CD4-positive, alpha-beta T cell treated with Interleukin-6 for 4 hours (primary cell): ENCODE measurements at regions not wholly inside any gene's neighbourhood (a gene's known extent, or its start where the extent isn't known, plus 50 kb on each side); places are given as distances from the start of the nearest gene placed in this dataset.
"Not testable (repeated sequence)": the region's sequence is repeated elsewhere in the genome, so short reads cannot be mapped to it uniquely, and the experiment has no call there.

ENCODE experiments used
- DNase-seq: peaks from one replicate; pipeline ENCODE4 v3.0.0-alpha.2; 2020; ENCODE audit warnings: mixed read lengths

DNA sequence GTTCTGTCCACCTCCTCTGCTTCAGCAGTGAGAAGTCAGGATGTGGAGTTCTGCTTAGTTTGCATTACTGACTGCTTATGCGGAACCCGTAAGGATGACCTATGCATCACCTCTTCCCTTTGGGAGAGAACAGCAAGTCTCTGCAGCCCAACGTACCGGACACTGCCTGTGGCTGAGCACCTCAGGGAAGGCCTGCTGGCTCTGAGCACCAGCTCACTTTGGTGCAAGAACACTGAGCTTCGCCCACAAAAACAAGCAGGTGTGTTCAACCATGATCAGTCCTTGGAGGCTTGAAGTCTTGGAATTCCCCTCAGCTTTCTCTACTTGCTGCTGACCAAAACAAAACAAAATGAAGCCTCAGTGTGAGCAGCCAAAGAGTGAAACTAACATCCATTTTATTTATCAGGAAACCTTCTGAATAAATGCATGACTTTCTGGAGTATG is 52.7 kb upstream of the NCK2 start:
- no peak for DNase-seq

DNA sequence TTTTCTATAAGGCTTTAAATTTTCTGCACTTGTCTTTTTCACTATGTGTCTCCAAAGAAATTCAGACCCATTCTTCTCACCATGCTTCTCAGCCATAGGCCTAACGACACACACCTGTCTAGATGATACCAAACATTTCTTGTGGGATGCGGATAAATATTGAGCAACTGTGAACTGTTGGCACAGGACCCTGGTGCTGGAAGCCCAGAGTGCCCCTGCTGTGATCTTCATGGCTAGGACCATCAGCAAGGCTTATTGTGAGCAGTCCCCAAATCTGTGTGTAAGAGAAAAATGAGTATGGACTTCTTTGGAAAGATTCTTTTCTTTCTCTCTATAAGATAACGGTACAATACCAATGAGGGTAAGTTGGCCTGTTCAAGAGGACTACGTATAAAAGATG is 54.1 kb upstream of the NCK2 start:
- DNase-seq, result no peak

GRCh38 chr2:105689484-105689883 is 55.2 kb upstream of the NCK2 start:
- DNase-seq, result no peak

DNA sequence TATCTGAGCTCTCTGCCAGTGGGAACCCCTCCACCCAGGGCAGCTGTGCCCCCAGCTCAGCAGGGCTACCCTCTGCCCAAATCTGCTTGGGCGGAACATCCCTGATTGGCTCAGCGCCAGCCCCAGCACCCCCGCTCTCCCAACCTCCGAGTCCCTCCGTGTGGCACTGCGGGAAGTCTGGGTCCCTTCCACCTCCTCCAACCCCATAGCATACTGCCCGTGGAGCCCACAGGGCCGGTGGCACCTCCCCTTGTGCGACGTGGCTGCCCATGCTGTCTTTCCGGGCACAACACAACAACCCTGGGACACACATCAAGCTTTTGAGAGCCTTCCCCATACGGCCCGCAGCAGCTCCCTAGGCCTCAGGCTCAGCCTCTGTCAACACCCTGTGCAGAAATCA is 55.8 kb upstream of the NCK2 start:
- no peak for DNase-seq

DNA sequence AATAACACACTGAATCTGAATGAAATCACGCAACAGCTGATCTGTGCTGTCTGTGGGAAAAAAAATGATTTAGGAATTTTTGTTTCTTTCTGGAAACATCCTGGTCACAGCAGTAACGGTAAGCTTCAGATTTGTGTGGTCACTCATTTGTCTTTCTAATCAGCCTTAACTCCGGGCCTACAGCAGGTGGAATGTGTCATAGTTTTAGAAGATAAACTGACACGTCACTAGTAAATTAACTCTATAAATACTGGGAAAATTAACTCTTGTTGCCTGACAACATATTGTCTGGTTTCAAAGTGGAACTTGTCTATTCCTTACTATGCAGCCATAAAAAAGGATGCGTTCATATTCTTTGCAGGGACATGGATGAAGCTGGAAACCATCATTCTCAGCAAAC is 58.1 kb upstream of the NCK2 start:
- no peak for DNase-seq

DNA sequence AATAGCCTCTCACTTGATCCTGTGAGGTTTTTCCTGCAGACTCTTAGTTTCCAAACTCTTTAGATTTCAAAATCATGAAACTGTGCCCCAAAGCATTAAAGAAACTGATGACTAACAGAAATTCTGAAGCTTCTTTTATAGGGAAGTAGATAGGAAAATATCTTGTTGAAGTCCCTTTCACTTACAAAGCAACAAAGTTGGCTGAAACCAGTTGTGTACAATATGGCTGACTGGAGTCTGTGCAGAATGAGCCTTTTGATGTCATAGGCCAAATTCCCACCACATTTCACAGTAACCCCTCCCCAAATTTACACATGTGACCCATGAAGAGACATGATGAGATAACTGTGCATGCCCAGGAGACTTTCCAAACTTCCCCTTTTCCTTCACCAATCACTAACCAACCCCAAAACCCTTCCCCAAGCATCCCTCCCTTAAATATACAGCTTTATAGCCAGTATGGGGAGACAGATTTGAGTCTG is 61.7 kb upstream of the NCK2 start:
- DNase-seq, result no peak

DNA sequence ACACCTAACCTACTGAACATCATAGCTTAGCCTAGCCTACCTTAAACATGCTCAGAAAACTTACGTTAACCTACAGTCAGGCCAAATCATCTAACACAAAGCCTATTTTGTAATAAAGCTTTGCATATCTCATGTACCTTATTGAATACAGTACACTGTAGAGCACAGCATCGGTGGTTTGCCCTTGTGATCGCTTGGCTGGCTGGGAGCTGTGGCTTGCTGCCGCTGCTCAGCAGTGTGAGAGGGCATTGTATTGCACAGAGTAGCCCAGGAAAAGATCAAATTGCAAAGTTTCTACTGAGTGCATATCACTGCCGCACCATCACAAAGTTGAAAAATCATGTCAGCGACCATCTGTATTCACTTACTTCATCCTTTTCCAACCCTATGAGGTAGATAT is 62.3 kb upstream of the NCK2 start:
- no peak for DNase-seq

- no peak for DNase-seq
Observed at GRCh38 chr2:105681927-105682326, 62.8 kb upstream of the NCK2 start.

DNA sequence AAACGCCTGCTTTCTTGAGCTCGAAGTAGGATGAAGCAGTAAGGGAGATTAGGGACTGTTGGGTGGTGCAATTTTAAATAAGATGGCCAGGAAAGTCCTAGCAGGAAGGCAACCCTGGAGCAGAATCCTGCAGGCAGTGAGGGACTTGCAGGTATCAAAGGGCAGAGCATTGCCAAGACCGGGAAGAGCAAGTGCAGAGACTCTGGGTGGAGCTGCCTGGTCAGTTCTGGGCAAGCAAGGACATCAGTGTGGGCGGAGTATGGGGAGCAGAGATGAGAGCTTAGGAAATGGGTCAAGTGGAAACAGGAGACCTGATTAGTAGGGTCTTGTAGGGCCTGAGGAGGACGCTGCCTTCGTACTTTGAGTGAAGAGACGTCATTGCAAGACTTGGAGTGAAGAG is 64.4 kb upstream of the NCK2 start:
- no peak for DNase-seq

DNA sequence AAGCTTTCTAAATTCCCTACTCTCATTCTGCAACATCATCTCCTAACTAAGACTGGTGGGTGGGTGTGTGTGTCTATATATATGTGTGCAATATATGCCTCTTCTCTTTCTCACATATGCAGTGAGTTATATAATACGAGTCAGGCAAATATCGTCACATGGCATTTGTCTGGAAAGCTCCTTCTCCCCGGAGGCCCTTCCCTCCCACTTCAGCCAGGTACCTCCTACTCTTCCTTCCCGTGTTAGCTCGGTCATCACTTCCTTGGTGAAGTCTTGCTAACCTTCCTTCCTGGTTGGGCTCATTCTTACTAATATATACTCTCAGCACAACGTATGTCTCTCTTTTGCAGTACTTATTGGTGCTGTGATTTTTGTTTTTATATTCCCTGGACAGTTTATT is 66.4 kb upstream of the NCK2 start:
- DNase-seq, result no peak

- no peak for DNase-seq
Observed at GRCh38 chr2:105677901-105678300, 66.8 kb upstream of the NCK2 start.

DNA sequence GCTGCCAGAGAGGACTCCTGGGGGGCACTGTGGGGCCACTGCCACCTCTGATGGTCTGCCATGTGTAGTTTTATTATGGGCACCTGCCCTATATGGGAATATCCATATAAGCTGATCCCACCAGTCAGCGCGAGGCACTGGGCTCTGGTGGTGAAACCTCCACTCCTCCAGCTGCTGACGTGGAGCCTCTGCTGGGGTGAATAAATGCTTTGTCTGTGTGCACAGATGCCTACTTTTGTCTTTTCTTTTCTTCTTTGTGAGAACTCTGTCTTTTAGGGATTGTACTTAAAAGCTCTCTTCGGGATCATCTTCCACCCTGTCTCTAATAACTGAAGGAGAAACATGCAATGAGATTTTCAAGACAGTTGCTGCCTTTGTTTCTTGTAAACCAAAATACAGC is 68.9 kb upstream of the NCK2 start:
- DNase-seq, result no peak

DNA sequence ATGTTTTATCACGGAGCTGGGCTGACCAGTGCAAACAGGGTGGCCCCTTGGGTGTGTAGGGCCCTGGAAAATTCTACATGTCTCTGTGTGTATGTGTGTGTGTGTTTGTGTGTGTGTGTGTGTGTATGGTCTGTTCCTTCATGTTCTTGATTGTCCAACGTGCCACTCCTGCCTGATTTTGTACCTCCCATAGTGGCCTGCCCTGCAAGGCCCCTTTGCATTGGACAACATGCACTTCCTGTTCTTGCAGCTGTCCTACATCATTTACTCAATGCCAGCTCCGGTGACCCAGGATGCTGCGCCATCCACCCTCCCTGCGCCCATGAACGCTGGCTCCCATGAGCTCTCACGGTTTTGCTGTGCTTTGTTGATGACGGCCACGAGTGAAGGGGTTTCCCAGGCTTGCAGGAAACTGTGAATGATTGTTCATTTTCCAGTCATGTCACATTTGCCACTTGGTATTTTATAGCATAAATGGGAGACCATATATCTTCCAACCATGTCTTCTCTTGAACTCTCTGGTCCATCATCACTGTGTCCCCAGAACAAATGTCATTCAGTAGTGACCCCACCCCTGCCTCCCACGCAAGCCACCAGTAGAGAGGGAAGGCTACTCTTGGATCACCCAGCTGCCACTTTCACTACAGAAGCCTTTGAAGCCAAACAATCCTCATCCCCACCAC is 69.7 kb upstream of the NCK2 start:
- no peak for DNase-seq

- no peak for DNase-seq
Observed at GRCh38 chr2:105674401-105674800, 70.3 kb upstream of the NCK2 start.

- DNase-seq, result no peak
Observed at GRCh38 chr2:105671156-105671555, 73.6 kb upstream of the NCK2 start.

GRCh38 chr2:105669384-105669891 is 75.3 kb upstream of the NCK2 start:
- DNase-seq, result no peak

GRCh38 chr2:105665480-105665879 is 79.2 kb upstream of the NCK2 start:
- no peak for DNase-seq

GRCh38 chr2:105660489-105660888 is 84.2 kb upstream of the NCK2 start:
- no peak for DNase-seq

DNA sequence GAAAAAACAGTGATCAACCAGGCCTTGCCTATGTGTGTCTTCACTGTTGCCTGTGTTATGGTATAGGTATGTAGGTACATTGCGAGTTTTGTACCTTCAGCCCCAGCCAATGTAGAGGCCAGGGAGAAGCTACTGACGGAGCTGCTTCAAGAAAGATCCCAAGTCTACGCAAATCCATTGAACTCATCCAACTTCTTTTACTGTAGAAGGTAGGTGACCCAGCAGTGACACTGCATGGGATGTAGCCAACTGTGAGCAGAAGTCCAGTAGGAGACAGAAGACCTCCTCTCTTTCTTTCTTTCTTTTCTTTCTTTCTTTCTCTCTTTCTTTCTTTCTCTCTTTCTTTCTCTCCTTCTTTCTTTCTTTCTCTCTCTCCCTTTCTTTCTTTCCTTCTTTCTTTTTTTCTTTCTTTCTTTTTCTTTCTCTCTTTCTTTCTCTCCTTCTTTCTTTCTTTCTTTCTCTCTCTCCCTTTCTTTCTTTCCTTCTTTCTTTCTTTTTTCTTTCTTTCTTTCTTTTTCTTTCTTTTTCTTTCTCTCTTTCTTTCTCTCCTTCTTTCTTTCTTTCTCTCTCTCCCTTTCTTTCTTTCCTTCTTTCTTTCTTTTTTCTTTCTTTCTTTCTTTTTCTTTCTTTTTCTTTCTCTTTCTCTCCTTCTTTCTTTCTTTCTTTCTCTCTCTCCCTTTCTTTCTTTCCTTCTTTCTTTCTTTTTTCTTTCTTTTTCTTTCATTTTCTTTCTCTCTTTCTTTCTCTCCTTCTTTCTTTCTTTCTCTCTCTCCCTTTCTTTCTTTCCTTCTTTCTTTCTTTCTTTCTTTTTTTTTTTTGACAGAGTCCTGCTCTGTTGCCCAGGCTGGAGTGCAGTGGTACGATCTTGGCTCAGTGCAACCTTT is 88.7 kb upstream of the NCK2 start:
- not testable (repeated sequence) for DNase-seq

GRCh38 chr2:105655244-105655643 is 89.5 kb upstream of the NCK2 start:
- no peak for DNase-seq

DNA sequence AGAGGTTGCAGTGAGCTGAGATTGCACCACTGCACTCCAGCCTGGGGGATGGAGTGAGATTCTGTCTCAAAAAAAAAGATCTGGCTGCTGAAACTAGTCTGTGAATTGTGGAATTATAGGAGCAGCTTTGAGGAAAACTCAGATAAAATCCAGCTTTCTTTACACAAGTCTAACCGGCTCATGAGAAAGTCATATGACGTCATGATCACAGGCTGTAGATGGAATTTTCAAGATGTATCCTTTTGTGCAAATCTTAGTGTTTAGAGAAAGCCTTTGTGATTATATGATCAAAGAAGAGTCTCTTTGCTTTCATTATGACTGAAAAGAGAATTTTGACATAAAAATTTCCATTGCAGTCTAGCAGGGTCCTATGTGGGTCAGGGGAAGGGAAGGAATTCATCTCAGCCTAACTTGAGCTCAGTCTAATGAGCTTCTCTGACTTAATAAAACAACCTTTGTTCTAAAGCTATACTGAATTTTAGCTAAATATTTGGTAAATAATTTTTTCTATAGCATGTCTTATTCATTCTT is 90.2 kb upstream of the NCK2 start:
- DNase-seq, result no peak

DNA sequence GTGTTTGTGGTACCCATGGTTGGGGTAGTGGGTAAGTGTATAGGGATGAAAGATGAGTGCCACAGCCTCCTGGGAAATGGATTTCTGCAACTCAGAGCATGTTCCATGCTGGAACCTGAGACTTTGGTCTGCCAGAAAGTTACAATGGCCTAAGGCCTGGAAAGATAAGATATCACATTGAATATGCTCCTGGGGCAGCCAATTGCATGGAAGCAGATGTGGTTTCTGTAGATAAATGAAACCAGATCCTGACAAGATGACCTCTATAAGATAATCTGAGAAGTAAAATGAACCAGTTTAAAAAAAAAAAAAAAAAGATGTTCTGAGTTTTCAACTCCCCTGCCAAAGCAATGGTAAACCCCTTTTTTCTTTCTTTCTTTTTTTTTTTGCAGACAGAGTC is 91.4 kb upstream of the NCK2 start:
- no peak for DNase-seq

GRCh38 chr2:105652014-105652796 is 92.5 kb upstream of the NCK2 start:
- DNase-seq, result no peak
